ENCODE measurements at regions not wholly inside any gene's neighbourhood (a gene's known extent, or its start where the extent isn't known, plus 50 kb on each side); places are given as distances from the start of the nearest gene placed in this dataset.

DNA sequence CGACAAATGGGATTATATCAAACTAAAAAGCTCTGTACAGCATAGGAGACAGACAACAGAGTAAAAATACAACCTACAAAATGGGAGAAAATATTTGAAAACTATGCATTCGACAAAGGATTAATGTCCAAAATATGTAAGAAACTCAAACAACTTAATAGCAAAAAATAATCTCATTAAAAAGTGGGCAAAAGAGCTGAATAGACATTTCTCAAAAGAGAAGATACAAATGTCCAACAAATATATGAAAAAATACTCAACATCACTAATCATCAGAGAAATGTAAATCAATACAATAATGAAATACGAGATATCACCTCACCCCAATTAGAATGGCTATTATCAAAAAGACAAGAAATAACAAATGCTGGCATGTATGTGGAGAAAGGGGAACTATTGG is 272.9 kb downstream of the KLHL13 start:
- TF ChIP-seq, protein P1, sequence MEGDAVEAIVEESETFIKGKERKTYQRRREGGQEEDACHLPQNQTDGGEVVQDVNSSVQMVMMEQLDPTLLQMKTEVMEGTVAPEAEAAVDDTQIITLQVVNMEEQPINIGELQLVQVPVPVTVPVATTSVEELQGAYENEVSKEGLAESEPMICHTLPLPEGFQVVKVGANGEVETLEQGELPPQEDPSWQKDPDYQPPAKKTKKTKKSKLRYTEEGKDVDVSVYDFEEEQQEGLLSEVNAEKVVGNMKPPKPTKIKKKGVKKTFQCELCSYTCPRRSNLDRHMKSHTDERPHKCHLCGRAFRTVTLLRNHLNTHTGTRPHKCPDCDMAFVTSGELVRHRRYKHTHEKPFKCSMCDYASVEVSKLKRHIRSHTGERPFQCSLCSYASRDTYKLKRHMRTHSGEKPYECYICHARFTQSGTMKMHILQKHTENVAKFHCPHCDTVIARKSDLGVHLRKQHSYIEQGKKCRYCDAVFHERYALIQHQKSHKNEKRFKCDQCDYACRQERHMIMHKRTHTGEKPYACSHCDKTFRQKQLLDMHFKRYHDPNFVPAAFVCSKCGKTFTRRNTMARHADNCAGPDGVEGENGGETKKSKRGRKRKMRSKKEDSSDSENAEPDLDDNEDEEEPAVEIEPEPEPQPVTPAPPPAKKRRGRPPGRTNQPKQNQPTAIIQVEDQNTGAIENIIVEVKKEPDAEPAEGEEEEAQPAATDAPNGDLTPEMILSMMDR (conservative IDR thresholded peaks at IDR 0.05; ENCODE audit: low read depth, low read length), result no peak
- Histone ChIP-seq H3K79me2 (ENCODE audit: insufficient read depth, low read depth) (no peaks in the 10 kb centered on the region), H3K4me3 (IDR thresholded peaks at IDR 0.05; ENCODE audit: insufficient read depth, low read depth, low read length) (no peak overlapping the region)

DNA sequence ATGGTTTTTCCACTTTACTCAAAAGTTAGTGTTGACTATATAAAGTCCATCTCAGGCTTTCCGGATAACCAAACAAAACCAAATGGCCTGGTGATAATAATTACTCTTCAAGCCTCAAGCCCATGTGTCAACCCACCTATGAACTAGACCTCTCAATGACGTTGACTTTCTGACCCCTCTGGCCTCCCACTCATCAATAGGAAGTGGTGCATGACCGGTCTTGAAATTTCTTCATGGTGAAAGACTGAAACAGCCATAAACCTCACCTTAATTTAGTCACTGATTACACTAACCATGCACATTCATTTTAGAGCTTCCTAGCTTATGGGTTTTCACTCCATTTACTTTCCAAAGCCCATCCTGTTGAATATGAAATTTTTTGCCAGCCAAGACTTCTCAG is 276.0 kb downstream of the KLHL13 start:
- no peak overlapping the region for H3K9ac ChIP-seq
- no peak overlapping the region for H2AFZ ChIP-seq (ENCODE audit: low read depth)
- no peaks in the 10 kb centered on the region for H3K79me2 ChIP-seq (ENCODE audit: insufficient read depth, low read depth)
- H3K4me2 ChIP-seq, result no peak overlapping the region
- no peaks in the 10 kb centered on the region for H4K20me1 ChIP-seq (ENCODE audit: insufficient read depth)
- no peak overlapping the region for H3K27ac ChIP-seq
- H3K36me3 ChIP-seq (ENCODE audit: insufficient read depth), result no peaks in the 10 kb centered on the region
- H3K27me3 ChIP-seq (ENCODE audit: insufficient read depth, low read depth), result no peaks in the 10 kb centered on the region
- TF ChIP-seq, protein P1 (conservative IDR thresholded peaks at IDR 0.05; ENCODE audit: low read depth, low read length), result no peak
- no peaks in the 10 kb centered on the region for H3K4me1 ChIP-seq (ENCODE audit: low read depth, poor library complexity, severe bottlenecking)
- no peak overlapping the region for H3K4me3 ChIP-seq (IDR thresholded peaks at IDR 0.05; ENCODE audit: insufficient read depth, low read depth, low read length)

More for the DNA sequence above, 272.9 kb downstream of the KLHL13 start:
- Histone ChIP-seq H4K20me1 (ENCODE audit: insufficient read depth) (no peaks in the 10 kb centered on the region), H3K27ac (no peak overlapping the region), H2AFZ (ENCODE audit: low read depth) (no peak overlapping the region), H3K36me3 (ENCODE audit: insufficient read depth) (no peaks in the 10 kb centered on the region), H3K4me2 (no peak overlapping the region), H3K4me1 (ENCODE audit: low read depth, poor library complexity, severe bottlenecking) (no peaks in the 10 kb centered on the region), H3K9ac (no peak overlapping the region), H3K27me3 (ENCODE audit: insufficient read depth, low read depth) (no peaks in the 10 kb centered on the region)

- no peak overlapping the region for H3K4me3 ChIP-seq (IDR thresholded peaks at IDR 0.05; ENCODE audit: insufficient read depth, low read depth, low read length)
- no peak overlapping the region for H3K9ac ChIP-seq
- no peaks in the 10 kb centered on the region for H3K79me2 ChIP-seq (ENCODE audit: insufficient read depth, low read depth)
- TF ChIP-seq, protein P1 (conservative IDR thresholded peaks at IDR 0.05; ENCODE audit: low read depth, low read length), result no peak; the same call in 1 of the 2 replicates
- no peaks in the 10 kb centered on the region for H4K20me1 ChIP-seq (ENCODE audit: insufficient read depth)
- H3K4me2 ChIP-seq, result no peak overlapping the region
- H3K36me3 ChIP-seq (ENCODE audit: insufficient read depth), result no peaks in the 10 kb centered on the region
- H3K27me3 ChIP-seq (ENCODE audit: insufficient read depth, low read depth), result no peaks in the 10 kb centered on the region
- H2AFZ ChIP-seq (ENCODE audit: low read depth), result no peak overlapping the region
- H3K27ac ChIP-seq, result no peak overlapping the region
- H3K4me1 ChIP-seq (ENCODE audit: low read depth, poor library complexity, severe bottlenecking), result no peaks in the 10 kb centered on the region
Observed at GRCh38 chrX:117839544-117839943, 277.1 kb downstream of the KLHL13 start.

DNA sequence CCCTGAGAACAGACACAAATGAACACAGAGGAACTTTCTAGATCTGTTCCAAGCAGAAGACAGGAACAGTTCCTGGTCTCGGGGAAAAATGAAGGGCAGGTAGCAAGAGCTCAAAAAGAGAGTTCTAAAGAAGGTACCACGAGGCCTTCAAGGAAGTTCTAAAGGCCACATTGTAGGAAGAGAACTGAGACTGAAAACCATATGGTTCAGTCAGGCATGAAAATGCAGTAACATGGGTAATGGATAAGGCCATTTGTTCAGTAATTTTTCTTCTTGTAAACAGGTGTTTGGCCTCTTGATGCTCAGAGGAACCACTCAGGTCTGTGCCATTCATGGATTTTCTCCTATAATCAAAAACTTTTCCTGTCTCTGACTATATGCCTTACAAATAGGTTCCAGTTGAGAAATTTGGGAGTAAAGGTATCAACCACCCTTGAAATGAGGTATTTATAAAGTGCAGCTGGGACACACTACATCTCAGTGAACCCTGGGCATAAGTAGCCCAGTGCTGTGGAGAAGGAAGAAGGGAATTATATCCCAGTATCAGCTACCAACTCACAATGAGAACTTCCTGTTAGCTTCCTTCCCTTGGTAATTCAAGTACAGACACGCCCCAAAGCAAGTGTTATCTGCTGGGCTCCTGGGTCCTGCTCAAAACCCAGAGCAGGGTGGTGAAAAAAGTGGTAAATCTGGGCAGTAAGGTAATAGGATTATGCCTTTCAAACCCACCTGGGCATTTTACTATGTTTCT is 277.9 kb downstream of the KLHL13 start:
- Histone ChIP-seq H4K20me1 (ENCODE audit: insufficient read depth) (no peaks in the 10 kb centered on the region), H3K4me2 (no peak overlapping the region), H3K27ac (no peak overlapping the region), H3K27me3 (ENCODE audit: insufficient read depth, low read depth) (no peaks in the 10 kb centered on the region), H3K9ac (no peak overlapping the region), H3K4me1 (ENCODE audit: low read depth, poor library complexity, severe bottlenecking) (no peaks in the 10 kb centered on the region), H3K4me3 (IDR thresholded peaks at IDR 0.05; ENCODE audit: insufficient read depth, low read depth, low read length) (no peak overlapping the region), H2AFZ (ENCODE audit: low read depth) (no peak overlapping the region), H3K36me3 (ENCODE audit: insufficient read depth) (no peaks in the 10 kb centered on the region), H3K79me2 (ENCODE audit: insufficient read depth, low read depth) (no peaks in the 10 kb centered on the region)
- TF ChIP-seq, protein P1 (conservative IDR thresholded peaks at IDR 0.05; ENCODE audit: low read depth, low read length), result no peak

All from KMS-11 (cell line).